ENCODE measurements at regions not wholly inside any gene's neighbourhood (a gene's known extent, or its start where the extent isn't known, plus 50 kb on each side); places are given as distances from the start of the nearest gene placed in this dataset.

DNA sequence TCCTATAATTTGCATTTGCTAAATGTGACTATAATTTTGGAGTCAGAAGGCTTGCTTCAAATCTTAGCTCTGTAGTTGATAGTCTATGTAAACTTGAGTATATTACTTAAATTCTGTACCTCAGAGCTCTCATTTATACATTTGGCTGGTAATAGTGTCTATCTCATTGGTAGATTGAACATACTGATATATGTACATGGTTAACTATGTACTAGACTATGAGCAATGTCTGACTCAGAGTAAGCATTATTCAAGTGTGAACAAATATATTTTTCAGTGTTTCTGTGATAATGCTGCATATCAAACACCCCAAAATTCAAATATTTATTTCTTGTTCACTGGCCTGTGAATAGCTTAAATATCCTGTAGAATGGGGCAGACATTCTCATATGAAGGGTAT lies 1568.9 kb upstream of the PABPC4L start:
- Histone ChIP-seq H3K9me3 (peaks cover 0 to 3% (median 0%) of the 10 kb centered on the region in 4 donors), H3K27ac (no peak overlapping the region), H3K4me1 (no peaks in the 10 kb centered on the region), H3K27me3 (no peaks in the 10 kb centered on the region), H3K4me3 (no peak overlapping the region), H3K36me3 (no peaks in the 10 kb centered on the region)
- no peak for TF ChIP-seq EP300 (IDR thresholded peaks at IDR 0.05)
- no peak for TF ChIP-seq POLR2A (IDR thresholded peaks at IDR 0.05)
- TF ChIP-seq, protein P1, sequence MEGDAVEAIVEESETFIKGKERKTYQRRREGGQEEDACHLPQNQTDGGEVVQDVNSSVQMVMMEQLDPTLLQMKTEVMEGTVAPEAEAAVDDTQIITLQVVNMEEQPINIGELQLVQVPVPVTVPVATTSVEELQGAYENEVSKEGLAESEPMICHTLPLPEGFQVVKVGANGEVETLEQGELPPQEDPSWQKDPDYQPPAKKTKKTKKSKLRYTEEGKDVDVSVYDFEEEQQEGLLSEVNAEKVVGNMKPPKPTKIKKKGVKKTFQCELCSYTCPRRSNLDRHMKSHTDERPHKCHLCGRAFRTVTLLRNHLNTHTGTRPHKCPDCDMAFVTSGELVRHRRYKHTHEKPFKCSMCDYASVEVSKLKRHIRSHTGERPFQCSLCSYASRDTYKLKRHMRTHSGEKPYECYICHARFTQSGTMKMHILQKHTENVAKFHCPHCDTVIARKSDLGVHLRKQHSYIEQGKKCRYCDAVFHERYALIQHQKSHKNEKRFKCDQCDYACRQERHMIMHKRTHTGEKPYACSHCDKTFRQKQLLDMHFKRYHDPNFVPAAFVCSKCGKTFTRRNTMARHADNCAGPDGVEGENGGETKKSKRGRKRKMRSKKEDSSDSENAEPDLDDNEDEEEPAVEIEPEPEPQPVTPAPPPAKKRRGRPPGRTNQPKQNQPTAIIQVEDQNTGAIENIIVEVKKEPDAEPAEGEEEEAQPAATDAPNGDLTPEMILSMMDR (IDR thresholded peaks at IDR 0.05), result no peak
- no peak for TF ChIP-seq POLR2AphosphoS5 (IDR thresholded peaks at IDR 0.05)
- intact Hi-C loops (cut with DNase I), result no loop called here
- DNase-seq, result no peak

DNA sequence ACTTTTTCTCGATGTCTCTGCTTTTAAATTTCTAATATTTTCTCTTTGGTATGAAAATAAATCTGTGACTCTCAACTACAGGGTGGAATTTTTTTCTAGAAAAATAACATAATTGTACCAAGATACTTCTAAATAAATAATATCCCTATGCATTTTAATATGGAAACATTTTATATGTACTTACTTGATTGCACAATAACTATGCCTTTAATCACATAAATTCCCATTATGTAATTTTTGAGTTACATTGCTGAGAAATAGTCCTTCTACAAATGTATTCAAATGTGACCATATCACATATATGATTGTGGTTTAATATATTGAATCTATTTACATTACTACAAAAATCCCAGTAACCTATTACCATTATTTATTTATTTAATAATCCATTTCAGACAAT lies 1543.3 kb upstream of the PABPC4L start:
- H3K9me3 ChIP-seq, result no peaks in the 10 kb centered on the region
- no peak overlapping the region for H3K4me3 ChIP-seq
- no peaks in the 10 kb centered on the region for H3K36me3 ChIP-seq
- 67 to 88% methylated on average over 1 of the region's 1 CpG for WGBS, 2 donors
- no peaks in the 10 kb centered on the region for H3K4me1 ChIP-seq
- DNase-seq, result no peak
- TF ChIP-seq POLR2A (IDR thresholded peaks at IDR 0.05) (no peak), POLR2AphosphoS5 (IDR thresholded peaks at IDR 0.05) (no peak), EP300 (IDR thresholded peaks at IDR 0.05) (no peak)
- TF ChIP-seq, protein P1 (IDR thresholded peaks at IDR 0.05), result no peak
- H3K27me3 ChIP-seq, result no peaks in the 10 kb centered on the region
- intact Hi-C loops (cut with DNase I), result no loop called here
- no peak overlapping the region for H3K27ac ChIP-seq

DNA sequence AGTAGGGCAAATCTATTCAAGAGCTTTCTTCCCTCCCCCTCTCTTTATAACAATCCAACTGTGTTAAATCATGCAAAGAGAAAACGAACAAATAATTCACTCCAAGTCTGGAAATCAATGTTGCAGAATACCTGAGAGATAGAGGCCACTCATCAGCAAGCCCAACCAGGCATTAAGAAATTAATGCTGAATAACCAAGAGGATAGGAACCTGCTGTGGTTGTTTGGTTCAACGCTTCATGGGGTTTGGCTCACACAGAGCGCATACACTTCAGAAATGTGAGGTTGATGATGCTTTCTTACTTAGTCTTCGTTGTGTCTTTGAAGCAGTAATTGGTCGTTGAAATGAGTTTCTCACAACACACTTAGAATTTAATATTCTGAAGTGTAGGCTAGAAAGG lies 1540.0 kb upstream of the PABPC4L start:
- Histone ChIP-seq H3K27me3 (no peaks in the 10 kb centered on the region), H3K4me1 (no peaks in the 10 kb centered on the region), H3K27ac (no peak overlapping the region), H3K9me3 (no peaks in the 10 kb centered on the region), H3K36me3 (no peaks in the 10 kb centered on the region), H3K4me3 (no peak overlapping the region)
- intact Hi-C loops (cut with DNase I), result no loop called here
- 46 to 47% methylated on average over 5 of the region's 5 CpGs for WGBS, 2 donors
- no peak for DNase-seq
- no peak for TF ChIP-seq POLR2A (IDR thresholded peaks at IDR 0.05)
- TF ChIP-seq, protein P1 (IDR thresholded peaks at IDR 0.05), result no peak

DNA sequence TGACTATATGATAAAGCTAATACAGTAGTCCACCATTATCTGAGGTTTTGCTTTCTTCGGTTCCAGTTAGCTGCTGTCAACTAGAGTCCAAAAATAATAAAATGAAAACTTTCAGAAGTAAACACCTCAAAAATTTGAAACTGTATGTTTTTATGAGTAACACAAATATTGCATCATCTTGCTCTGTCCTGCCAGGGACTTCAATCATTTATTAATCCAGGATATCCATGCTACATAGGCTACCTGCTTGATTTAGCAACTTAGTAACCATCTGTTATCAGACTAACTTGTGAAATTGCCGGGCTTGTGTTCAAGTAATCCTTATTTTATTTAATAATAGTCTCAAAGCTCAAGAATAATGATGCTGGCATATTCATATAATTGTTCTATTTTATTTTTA lies 1537.8 kb upstream of the PABPC4L start:
- no peak overlapping the region for H3K4me3 ChIP-seq
- no peaks in the 10 kb centered on the region for H3K4me1 ChIP-seq
- H3K27me3 ChIP-seq, result no peaks in the 10 kb centered on the region
- TF ChIP-seq, protein P1 (IDR thresholded peaks at IDR 0.05), result no peak
- TF ChIP-seq EP300 (IDR thresholded peaks at IDR 0.05) (no peak), POLR2AphosphoS5 (IDR thresholded peaks at IDR 0.05) (no peak)
- WGBS, 2 donors, result 74 to 87% methylated on average over 2 of the region's 2 CpGs
- DNase-seq, result no peak
- intact Hi-C loops (cut with DNase I), result no loop called here
- no peaks in the 10 kb centered on the region for H3K36me3 ChIP-seq
- no peak overlapping the region for H3K27ac ChIP-seq
- H3K9me3 ChIP-seq, result no peaks in the 10 kb centered on the region

DNA sequence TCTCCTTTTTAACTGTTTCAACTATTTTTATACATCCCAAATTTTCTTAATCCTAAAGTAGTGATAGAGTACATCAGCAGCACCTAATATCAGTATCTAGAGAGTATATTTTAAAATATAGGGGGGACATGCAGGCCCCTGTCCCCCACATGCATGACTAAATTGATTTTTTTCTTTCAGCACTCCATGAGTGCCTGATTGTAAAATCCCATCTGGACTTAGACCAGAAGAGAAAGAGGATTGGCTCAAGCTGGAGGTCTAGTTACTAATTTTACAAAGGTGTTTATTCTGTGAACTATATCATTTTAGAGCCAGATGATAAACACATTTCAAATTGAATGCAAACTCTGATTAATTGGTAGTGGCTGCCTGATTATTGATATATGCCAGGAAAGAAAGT lies 1533.9 kb upstream of the PABPC4L start:
- Histone ChIP-seq H3K27me3 (no peaks in the 10 kb centered on the region), H3K36me3 (no peaks in the 10 kb centered on the region), H3K27ac (no peak overlapping the region), H3K4me3 (no peak overlapping the region), H3K4me1 (no peaks in the 10 kb centered on the region), H3K9me3 (no peaks in the 10 kb centered on the region)
- no peak for DNase-seq
- TF ChIP-seq POLR2A (IDR thresholded peaks at IDR 0.05) (no peak), EP300 (IDR thresholded peaks at IDR 0.05) (no peak), POLR2AphosphoS5 (IDR thresholded peaks at IDR 0.05) (no peak)
- TF ChIP-seq, protein P1 (IDR thresholded peaks at IDR 0.05), result no peak
- intact Hi-C loops (cut with DNase I), result no loop called here
